Panc1 (cell line): ENCODE measurements at regions not wholly inside any gene's neighbourhood (a gene's known extent, or its start where the extent isn't known, plus 50 kb on each side); places are given as distances from the start of the nearest gene placed in this dataset.

Source experiments
- ATAC-seq: fragments of 200-7000 bp; cut with Tn5 transposase; 2 replicates; pipeline ENCODE4 v1.9.1; 2020; ENCODE audit warnings: mild to moderate bottlenecking, moderate library complexity
- BruUV-seq: library from RNA; stranded (reverse); fragments of 400-500 nt; replicated peaks from 2 replicates; lab custom pipeline; 2021; lab: Mats Ljungman, UMichigan
- CTCF ChIA-PET: fragments of 300-600 bp; sonication (Branson Sonifier 250); formaldehyde crosslinking; loops from one replicate; lab custom pipeline; 2022; ENCODE audit warnings: antibody characterized with exemption; lab: Charles Lee
- POLR2A ChIA-PET: fragments of 300-600 bp; sonication (Branson Sonifier 250); formaldehyde crosslinking; loops from one replicate; lab custom pipeline; 2022; ENCODE audit warnings: antibody characterized with exemption; lab: Charles Lee
- DNase-seq: peaks from one replicate; pipeline ENCODE4 v3.0.0-alpha.2; 2010; ENCODE audit warnings: low read depth, low spot score
- H3K27ac ChIP-seq: 2 replicates; pipeline ENCODE4 v1.5.1; 2011; ENCODE audit warnings: mild to moderate bottlenecking, low read length, inconsistent platforms
- H3K27me3 ChIP-seq: fragments of 200-500 bp; sonication (Bioruptor generic); 2 replicates; pipeline ENCODE4 v1.6.0; 2014; ENCODE audit warnings: low read length, inconsistent platforms; ENCODE audit not compliant: control insufficient read depth, insufficient read depth
- H3K36me3 ChIP-seq: fragments of 200-500 bp; sonication (Bioruptor generic); 2 replicates; pipeline ENCODE4 v1.5.1; 2014; ENCODE audit warnings: inconsistent platforms, mild to moderate bottlenecking, low read length, moderate library complexity; ENCODE audit not compliant: control insufficient read depth, insufficient read depth
- H3K4me1 ChIP-seq: 2 replicates; pipeline ENCODE4 v1.5.1; 2011; ENCODE audit warnings: inconsistent platforms, mild to moderate bottlenecking, low read length, moderate library complexity; ENCODE audit not compliant: control insufficient read depth, insufficient read depth
- H3K4me3 ChIP-seq, 2 experiments: 2 replicates each; pipeline ENCODE4 v1.5.1; 2011 to 2012; ENCODE audit warnings: low read depth in 2 of 2, low read length in 2 of 2, mild to moderate bottlenecking in 2 of 2, inconsistent platforms in 1 of 2, moderate library complexity in 1 of 2
- H3K9me3 ChIP-seq: fragments of 200-500 bp; sonication (Bioruptor generic); 2 replicates; pipeline ENCODE4 v1.5.1; 2014; ENCODE audit warnings: low read depth, mild to moderate bottlenecking, inconsistent platforms, low read length, moderate library complexity; ENCODE audit not compliant: control insufficient read depth, insufficient read depth
- POLR2AphosphoS5 ChIP-seq: IDR thresholded peaks from 2 replicates; pipeline ENCODE4 v1.6.1; 2012; ENCODE audit warnings: mild to moderate bottlenecking, low read depth, low read length, moderate library complexity
- SIN3A ChIP-seq: IDR thresholded peaks from 2 replicates; pipeline ENCODE4 v1.6.1; 2012; ENCODE audit warnings: low read depth, mild to moderate bottlenecking, low read length, moderate library complexity, borderline replicate concordance; ENCODE audit not compliant: insufficient read depth
- TCF7L2 ChIP-seq: IDR thresholded peaks from 2 replicates; pipeline ENCODE4 v1.6.1; 2011; ENCODE audit warnings: mild to moderate bottlenecking, low read depth, low read length, inconsistent platforms
- in situ Hi-C: cut with HindIII; loops from 2 replicates; pipeline ENCODE4 v1.10.0; 2016; ENCODE audit warnings: low sequenced_read_pairs, low pct_unique_long_range_greater_than_20kb
- intact Hi-C: fragments of 100-400 bp; cut with micrococcal nuclease; formaldehyde crosslinking; loops from one replicate; pipeline ENCODE4 v1.10.0; 2022; ENCODE audit not compliant: unreplicated experiment
- TF ChIP-seq, protein P1 (sequence below), 2 experiments: IDR thresholded peaks; 2 replicates each; pipeline ENCODE4 v1.6.1; 2011 to 2012; ENCODE audit warnings: low read depth in 2 of 2, control low read depth in 1 of 2, low read length in 1 of 2, mild to moderate bottlenecking in 1 of 2, moderate library complexity in 1 of 2; ENCODE audit not compliant: insufficient read depth in 1 of 2
- TF ChIP-seq, protein P2 (sequence below): fragments of 450-650 bp; IDR thresholded peaks from 2 replicates; pipeline ENCODE4 v1.5.1; 2017; ENCODE audit warnings: mild to moderate bottlenecking

DNA sequence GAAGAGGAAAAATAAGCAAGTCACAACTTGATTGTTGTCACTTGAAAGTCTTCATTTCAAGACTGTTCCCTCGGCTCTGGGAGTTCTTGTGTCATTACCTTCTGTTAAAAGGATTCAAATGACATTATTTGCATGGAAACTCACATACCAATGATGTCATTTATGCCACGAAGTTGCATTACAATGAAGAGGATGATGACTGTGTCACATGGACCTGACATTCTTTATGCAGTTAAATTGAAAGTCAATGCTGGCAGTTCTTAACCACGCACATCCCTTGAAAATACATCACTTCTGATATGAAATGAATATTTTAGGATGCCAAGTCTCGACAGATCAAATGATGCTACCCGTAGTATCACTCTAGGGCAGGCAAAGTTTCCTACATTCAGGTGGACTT lies 1069.5 kb downstream of the VRK1 start:
- H3K4me3 ChIP-seq, result no peak overlapping the region
- H3K27ac ChIP-seq, result no peak overlapping the region
- no peaks in the 10 kb centered on the region for H3K27me3 ChIP-seq
- ChIA-PET CTCF (no interaction called here), POLR2A (no interaction called here)
- no peaks in the 10 kb centered on the region for H3K4me1 ChIP-seq
- in situ Hi-C loops, result no loop called here
- H3K9me3 ChIP-seq, result no peaks in the 10 kb centered on the region
- TF ChIP-seq, protein P1, sequence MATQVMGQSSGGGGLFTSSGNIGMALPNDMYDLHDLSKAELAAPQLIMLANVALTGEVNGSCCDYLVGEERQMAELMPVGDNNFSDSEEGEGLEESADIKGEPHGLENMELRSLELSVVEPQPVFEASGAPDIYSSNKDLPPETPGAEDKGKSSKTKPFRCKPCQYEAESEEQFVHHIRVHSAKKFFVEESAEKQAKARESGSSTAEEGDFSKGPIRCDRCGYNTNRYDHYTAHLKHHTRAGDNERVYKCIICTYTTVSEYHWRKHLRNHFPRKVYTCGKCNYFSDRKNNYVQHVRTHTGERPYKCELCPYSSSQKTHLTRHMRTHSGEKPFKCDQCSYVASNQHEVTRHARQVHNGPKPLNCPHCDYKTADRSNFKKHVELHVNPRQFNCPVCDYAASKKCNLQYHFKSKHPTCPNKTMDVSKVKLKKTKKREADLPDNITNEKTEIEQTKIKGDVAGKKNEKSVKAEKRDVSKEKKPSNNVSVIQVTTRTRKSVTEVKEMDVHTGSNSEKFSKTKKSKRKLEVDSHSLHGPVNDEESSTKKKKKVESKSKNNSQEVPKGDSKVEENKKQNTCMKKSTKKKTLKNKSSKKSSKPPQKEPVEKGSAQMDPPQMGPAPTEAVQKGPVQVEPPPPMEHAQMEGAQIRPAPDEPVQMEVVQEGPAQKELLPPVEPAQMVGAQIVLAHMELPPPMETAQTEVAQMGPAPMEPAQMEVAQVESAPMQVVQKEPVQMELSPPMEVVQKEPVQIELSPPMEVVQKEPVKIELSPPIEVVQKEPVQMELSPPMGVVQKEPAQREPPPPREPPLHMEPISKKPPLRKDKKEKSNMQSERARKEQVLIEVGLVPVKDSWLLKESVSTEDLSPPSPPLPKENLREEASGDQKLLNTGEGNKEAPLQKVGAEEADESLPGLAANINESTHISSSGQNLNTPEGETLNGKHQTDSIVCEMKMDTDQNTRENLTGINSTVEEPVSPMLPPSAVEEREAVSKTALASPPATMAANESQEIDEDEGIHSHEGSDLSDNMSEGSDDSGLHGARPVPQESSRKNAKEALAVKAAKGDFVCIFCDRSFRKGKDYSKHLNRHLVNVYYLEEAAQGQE (IDR thresholded peaks at IDR 0.05; ENCODE audit: insufficient read depth in 1 of 2, low read depth in 2 of 2, low read length in 1 of 2), result no peak
- TF ChIP-seq, protein P2, sequence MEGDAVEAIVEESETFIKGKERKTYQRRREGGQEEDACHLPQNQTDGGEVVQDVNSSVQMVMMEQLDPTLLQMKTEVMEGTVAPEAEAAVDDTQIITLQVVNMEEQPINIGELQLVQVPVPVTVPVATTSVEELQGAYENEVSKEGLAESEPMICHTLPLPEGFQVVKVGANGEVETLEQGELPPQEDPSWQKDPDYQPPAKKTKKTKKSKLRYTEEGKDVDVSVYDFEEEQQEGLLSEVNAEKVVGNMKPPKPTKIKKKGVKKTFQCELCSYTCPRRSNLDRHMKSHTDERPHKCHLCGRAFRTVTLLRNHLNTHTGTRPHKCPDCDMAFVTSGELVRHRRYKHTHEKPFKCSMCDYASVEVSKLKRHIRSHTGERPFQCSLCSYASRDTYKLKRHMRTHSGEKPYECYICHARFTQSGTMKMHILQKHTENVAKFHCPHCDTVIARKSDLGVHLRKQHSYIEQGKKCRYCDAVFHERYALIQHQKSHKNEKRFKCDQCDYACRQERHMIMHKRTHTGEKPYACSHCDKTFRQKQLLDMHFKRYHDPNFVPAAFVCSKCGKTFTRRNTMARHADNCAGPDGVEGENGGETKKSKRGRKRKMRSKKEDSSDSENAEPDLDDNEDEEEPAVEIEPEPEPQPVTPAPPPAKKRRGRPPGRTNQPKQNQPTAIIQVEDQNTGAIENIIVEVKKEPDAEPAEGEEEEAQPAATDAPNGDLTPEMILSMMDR, result no peak
- TF ChIP-seq TCF7L2, result no peak
- TF ChIP-seq SIN3A, result no peak
- no peak for TF ChIP-seq POLR2AphosphoS5
- H3K36me3 ChIP-seq, result no peaks in the 10 kb centered on the region
- intact Hi-C loops, result no loop called here
- no TSS peak for BruUV-seq
- DNase-seq (no peak), ATAC-seq (no peak)

DNA sequence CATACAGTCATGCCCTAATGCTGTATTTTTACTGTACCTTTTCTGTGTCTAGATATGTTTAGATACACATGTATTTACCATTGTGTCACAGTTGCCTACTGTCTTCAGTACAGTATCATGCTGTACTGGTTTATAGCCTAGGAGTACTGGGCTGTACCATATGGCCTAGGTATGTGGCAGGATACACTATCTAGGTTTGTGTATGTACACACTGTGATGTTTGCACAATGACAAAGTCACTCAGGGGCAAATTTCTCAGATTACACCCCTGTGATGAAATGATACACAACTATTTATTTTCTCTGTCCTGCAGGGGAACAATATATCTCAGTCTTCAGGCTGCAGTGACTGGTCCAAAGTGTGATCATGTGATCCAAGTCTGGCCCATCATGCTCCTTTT lies 1076.1 kb downstream of the VRK1 start:
- intact Hi-C loops (no loop called here), in situ Hi-C loops (no loop called here)
- DNase-seq (no peak), ATAC-seq (no peak)
- CTCF ChIA-PET, result no interaction called here
- H3K27me3 ChIP-seq, result no peaks in the 10 kb centered on the region
- H3K4me1 ChIP-seq, result no peaks in the 10 kb centered on the region
- H3K27ac ChIP-seq, result no peak overlapping the region
- POLR2A ChIA-PET, result no interaction called here
- no TSS peak for BruUV-seq
- H3K4me3 ChIP-seq, result no peak overlapping the region
- no peaks in the 10 kb centered on the region for H3K9me3 ChIP-seq
- TF ChIP-seq SIN3A, result no peak
- TF ChIP-seq, protein P2, result no peak
- TF ChIP-seq TCF7L2, result no peak
- no peak for TF ChIP-seq POLR2AphosphoS5
- no peaks in the 10 kb centered on the region for H3K36me3 ChIP-seq
